GM23338 (cell line): ENCODE measurements at regions not wholly inside any gene's neighbourhood (a gene's known extent, or its start where the extent isn't known, plus 50 kb on each side); places are given as distances from the start of the nearest gene placed in this dataset.

Source experiments
- CTCF ChIP-seq, 2 experiments: fragments of 200-600 bp in 1 of 2; sonication (generic) in 1 of 2; conservative IDR thresholded peaks; 2 replicates each; pipeline versions ENCODE4 v1.5.1 to v1.6.1; 2016 to 2017; ENCODE audit warnings: antibody characterized with exemption in 2 of 2, low read depth in 2 of 2, mild to moderate bottlenecking in 2 of 2, moderate library complexity in 1 of 2
- EZH2 ChIP-seq: fragments of 200-600 bp; sonication (generic); IDR thresholded peaks from one replicate; pipeline ENCODE4 v1.8.0; 2017; ENCODE audit warnings: antibody characterized with exemption, mild to moderate bottlenecking, low read depth; ENCODE audit not compliant: unreplicated experiment
- EZH2phosphoT487 ChIP-seq: fragments of 200-600 bp; sonication (generic); IDR thresholded peaks from one replicate; pipeline ENCODE4 v1.8.1; 2018; ENCODE audit warnings: antibody characterized with exemption; ENCODE audit not compliant: unreplicated experiment
- JUNB ChIP-seq: IDR thresholded peaks from one replicate; pipeline ENCODE4 v1.6.1; 2016; ENCODE audit warnings: antibody characterized with exemption; ENCODE audit not compliant: unreplicated experiment
- POLR2AphosphoS5 ChIP-seq: IDR thresholded peaks from 2 replicates; pipeline ENCODE4 v1.6.1; 2016; ENCODE audit warnings: antibody characterized with exemption, low read depth
- REST ChIP-seq: IDR thresholded peaks from one replicate; pipeline ENCODE4 v1.6.1; 2018; ENCODE audit warnings: antibody characterized with exemption; ENCODE audit not compliant: unreplicated experiment

- TF ChIP-seq CTCF (conservative IDR thresholded peaks at IDR 0.05; ENCODE audit: low read depth in 2 of 2) (no peak), EZH2 (no peak), POLR2AphosphoS5 (no peak), REST (no peak), JUNB (no peak), EZH2phosphoT487 (no peak)
These were observed 593.2 kb downstream of the ELAVL2 start for GRCh38 chr9:23232831-23233230.
